ENCODE measurements at regions not wholly inside any gene's neighbourhood (a gene's known extent, or its start where the extent isn't known, plus 50 kb on each side); places are given as distances from the start of the nearest gene placed in this dataset.

- DNase-seq, result no peak
Measured at GRCh38 chr14:96931751-96932150, 134.6 kb downstream of the VRK1 start.

- no peak for DNase-seq
Measured at GRCh38 chr14:96934638-96935330, 137.6 kb downstream of the VRK1 start.

- no peak for DNase-seq
Measured at GRCh38 chr14:96938946-96939345, 141.8 kb downstream of the VRK1 start.

- DNase-seq, result no peak
Measured at GRCh38 chr14:96940009-96940408, 142.8 kb downstream of the VRK1 start.

- DNase-seq, result no peak
Measured at GRCh38 chr14:96944297-96944696, 147.1 kb downstream of the VRK1 start.

- DNase-seq, result no peak
Measured at GRCh38 chr14:96945721-96946120, 148.5 kb downstream of the VRK1 start.

- no peak for DNase-seq
Measured at GRCh38 chr14:96949594-96949993, 152.4 kb downstream of the VRK1 start.

- no peak for DNase-seq
Measured at GRCh38 chr14:96951511-96951910, 154.3 kb downstream of the VRK1 start.

- no peak for DNase-seq
Measured at GRCh38 chr14:96953087-96953874, 156.1 kb downstream of the VRK1 start.

- DNase-seq, result no peak
Measured at GRCh38 chr14:96953875-96954185, 156.6 kb downstream of the VRK1 start.

- no peak for DNase-seq
Measured at GRCh38 chr14:96956464-96957239, 159.5 kb downstream of the VRK1 start.

GRCh38 chr14:96958057-96958456 lies 160.9 kb downstream of the VRK1 start:
- no peak for DNase-seq

GRCh38 chr14:96959992-96960391 lies 162.8 kb downstream of the VRK1 start:
- DNase-seq, result no peak

GRCh38 chr14:96960598-96961116 lies 163.5 kb downstream of the VRK1 start:
- DNase-seq, result no peak

- DNase-seq, result no peak
Measured at GRCh38 chr14:96961895-96962294, 164.7 kb downstream of the VRK1 start.

- no peak for DNase-seq
Measured at GRCh38 chr14:96962337-96962736, 165.2 kb downstream of the VRK1 start.

GRCh38 chr14:96964726-96965415 lies 167.7 kb downstream of the VRK1 start:
- DNase-seq, result no peak

- DNase-seq, result no peak
Measured at GRCh38 chr14:96965885-96966595, 168.9 kb downstream of the VRK1 start.

GRCh38 chr14:96975116-96975515 lies 177.9 kb downstream of the VRK1 start:
- no peak for DNase-seq

- DNase-seq, result peak; percentile 93
Measured at GRCh38 chr14:96978525-96979272, 181.5 kb downstream of the VRK1 start.

GRCh38 chr14:96979611-96980074 lies 182.5 kb downstream of the VRK1 start:
- peak; percentile 79 for DNase-seq

All from NCI-H1105 treated with DMSO at 0.1 percent for 48 hours (cell line).